K562 (cell line): ENCODE measurements at regions not wholly inside any gene's neighbourhood (a gene's known extent, or its start where the extent isn't known, plus 50 kb on each side); places are given as distances from the start of the nearest gene placed in this dataset.

Experiments used
- ATAC-seq: fragments of 200-7000 bp; cut with Tn5 transposase; 3 replicates; pipeline ENCODE4 v1.9.1; 2020; ENCODE audit warnings: moderate library complexity
- BruUV-seq: library from RNA; stranded (reverse); fragments of 400-500 nt; replicated peaks from 2 replicates; lab custom pipeline; 2021; lab: Mats Ljungman, UMichigan
- CTCF ChIA-PET: fragments of 300-600 bp; formaldehyde crosslinking; extraction: SDS; loops from one replicate; lab custom pipeline; 2021; ENCODE audit warnings: low intra/inter-chr PET ratio; lab: Yijun Ruan, JAX
- POLR2A ChIA-PET: fragments of 300-600, 350-650 bp; sonication (Branson Sonifier 250); formaldehyde crosslinking; extraction: SDS; loops from one replicate; lab custom pipeline; 2021; ENCODE audit warnings: antibody characterized with exemption, inconsistent platforms; lab: Yijun Ruan, JAX
- DNase-seq, 4 experiments: peaks; one replicate each; pipeline versions ENCODE4 v3.0.0 to v3.0.0-alpha.2; 2011 to 2018; ENCODE audit warnings: low spot score in 3 of 4, mixed read lengths in 3 of 4; ENCODE audit errors: extremely low read depth in 1 of 4
- FAIRE-seq: peaks from 2 replicates; lab custom pipeline; 2011; peaks lifted over from hg19 to GRCh38; lab: Jason Lieb, UNC
- H2AFZ ChIP-seq: 2 replicates; pipeline ENCODE4 v1.6.0; 2011; ENCODE audit warnings: low read depth, low read length, control low read depth, inconsistent platforms
- H3K27ac ChIP-seq: fragments of 200-600 bp; 3 replicates; pipeline ENCODE4 v1.8.0; 2011; ENCODE audit warnings: low read depth, mild to moderate bottlenecking, control low read depth, inconsistent platforms, low read length, moderate library complexity, mixed read lengths; ENCODE audit errors: extremely low read depth
- H3K27me3 ChIP-seq, 2 experiments: fragments of 300-600 bp in 1 of 2; 2 replicates in 1 of 2; 3 replicates in 1 of 2; pipeline versions ENCODE4 v1.6.0 to v1.8.0; 2011; ENCODE audit warnings: inconsistent platforms in 2 of 2, low read length in 2 of 2, mild to moderate bottlenecking in 1 of 2, mixed read lengths in 1 of 2, moderate library complexity in 1 of 2; ENCODE audit not compliant: control insufficient read depth in 2 of 2, insufficient read depth in 2 of 2
- H3K36me3 ChIP-seq: fragments of 300-600 bp; 3 replicates; pipeline ENCODE4 v1.8.0; 2011; ENCODE audit warnings: mild to moderate bottlenecking, low read length, inconsistent platforms; ENCODE audit not compliant: control insufficient read depth, insufficient read depth
- H3K4me1 ChIP-seq, 2 experiments: fragments of 200-600 bp in 1 of 2; replicated peaks in 1 of 2; 2 replicates in 1 of 2; 3 replicates in 1 of 2; pipeline versions ENCODE4 v1.5.1 to v1.8.0; 2011; ENCODE audit warnings: inconsistent platforms in 2 of 2, low read length in 2 of 2, mild to moderate bottlenecking in 1 of 2, mixed read lengths in 1 of 2, moderate library complexity in 1 of 2; ENCODE audit not compliant: control insufficient read depth in 2 of 2, insufficient read depth in 2 of 2
- H3K4me2 ChIP-seq: 2 replicates; pipeline ENCODE4 v1.6.1; 2011; ENCODE audit warnings: low read length, control low read depth, inconsistent platforms, mixed read lengths; ENCODE audit not compliant: insufficient read depth
- H3K4me3 ChIP-seq: fragments of 200-600 bp; sonication (generic), shearing (Covaris generic); 2 replicates; pipeline ENCODE4 v1.5.1; 2016; ENCODE audit warnings: control low read depth, inconsistent platforms
- H3K79me2 ChIP-seq: fragments of 200-600 bp; 3 replicates; pipeline ENCODE4 v1.8.0; 2011; ENCODE audit warnings: low read length, inconsistent platforms; ENCODE audit not compliant: control insufficient read depth, insufficient read depth
- H3K9ac ChIP-seq, 2 experiments: 2 replicates each; pipeline versions ENCODE4 v1.6.0 to v1.6.1; 2011; ENCODE audit warnings: low read depth in 2 of 2, low read length in 2 of 2, control low read depth in 1 of 2, inconsistent platforms in 1 of 2, mild to moderate bottlenecking in 1 of 2, mixed read lengths in 1 of 2; ENCODE audit not compliant: insufficient read depth in 1 of 2
- H3K9me1 ChIP-seq: one replicate; pipeline ENCODE4 v1.6.0; 2011; ENCODE audit warnings: inconsistent platforms, mild to moderate bottlenecking, low read length, moderate library complexity; ENCODE audit not compliant: control insufficient read depth, insufficient read depth
- H3K9me3 ChIP-seq: replicated peaks from 2 replicates; pipeline ENCODE4 v1.5.1; 2011; ENCODE audit warnings: low read depth, low read length, inconsistent platforms; ENCODE audit not compliant: control insufficient read depth, insufficient read depth
- H4K20me1 ChIP-seq: replicated peaks from 2 replicates; pipeline ENCODE4 v1.6.1; 2011; ENCODE audit warnings: low read length, inconsistent platforms, mixed read lengths; ENCODE audit not compliant: control insufficient read depth, insufficient read depth
- C11orf30 ChIP-seq: fragments of 450-650 bp; IDR thresholded peaks from 2 replicates; pipeline ENCODE4 v1.6.1; 2016; ENCODE audit warnings: low read depth, mild to moderate bottlenecking
- DACH1 ChIP-seq: fragments of 450-650 bp; IDR thresholded peaks from 2 replicates; pipeline ENCODE4 v1.6.1; 2018; ENCODE audit not compliant: partially characterized antibody
- MAFF ChIP-seq: IDR thresholded peaks from 2 replicates; pipeline ENCODE4 v1.6.1; 2012; ENCODE audit warnings: low read length, improper control_type of control experiment
- MAFG ChIP-seq: fragments of 450-650 bp; conservative IDR thresholded peaks from 2 replicates; pipeline ENCODE4 v1.6.1; 2016; ENCODE audit warnings: missing genetic modification characterization, missing compliant biosample characterization
- MAFK ChIP-seq: IDR thresholded peaks from 2 replicates; pipeline ENCODE4 v1.6.1; 2011; ENCODE audit warnings: low read length, improper control_type of control experiment
- TRIM28 ChIP-seq: fragments of 450-650 bp; IDR thresholded peaks from 2 replicates; pipeline ENCODE4 v1.6.1; 2017
- ZBED1 ChIP-seq: IDR thresholded peaks from 2 replicates; pipeline ENCODE4 v1.6.1; 2014
- ZNF316 ChIP-seq: fragments of 450-650 bp; IDR thresholded peaks from 2 replicates; pipeline ENCODE4 v1.6.1; 2016
- WGBS: fragments of 100-300 bp; shearing (Covaris generic); methylation state at CpG from one replicate; pipeline ENCODE4 v1.1.6; 2016; ENCODE audit warnings: low coverage, mixed read lengths; ENCODE audit not compliant: insufficient coverage; ENCODE audit errors: missing lambda C conversion rate; 5-methylcytosine and 5-hydroxymethylcytosine counted together
- in situ Hi-C: fragments of 300-500 bp; cut with MboI; formaldehyde crosslinking; loops from 4 replicates; pipeline ENCODE4 v1.15.0; 2018; ENCODE audit warnings: inconsistent platforms, mixed read lengths
- intact Hi-C: fragments of 100-400 bp; cut with micrococcal nuclease; formaldehyde crosslinking; loops from 2 replicates; pipeline ENCODE4 v1.14.2; 2022
- TF ChIP-seq, protein P1 (sequence below): fragments of 450-650 bp; IDR thresholded peaks from 2 replicates; pipeline ENCODE4 v1.6.1; 2016; ENCODE audit warnings: low read depth

DNA sequence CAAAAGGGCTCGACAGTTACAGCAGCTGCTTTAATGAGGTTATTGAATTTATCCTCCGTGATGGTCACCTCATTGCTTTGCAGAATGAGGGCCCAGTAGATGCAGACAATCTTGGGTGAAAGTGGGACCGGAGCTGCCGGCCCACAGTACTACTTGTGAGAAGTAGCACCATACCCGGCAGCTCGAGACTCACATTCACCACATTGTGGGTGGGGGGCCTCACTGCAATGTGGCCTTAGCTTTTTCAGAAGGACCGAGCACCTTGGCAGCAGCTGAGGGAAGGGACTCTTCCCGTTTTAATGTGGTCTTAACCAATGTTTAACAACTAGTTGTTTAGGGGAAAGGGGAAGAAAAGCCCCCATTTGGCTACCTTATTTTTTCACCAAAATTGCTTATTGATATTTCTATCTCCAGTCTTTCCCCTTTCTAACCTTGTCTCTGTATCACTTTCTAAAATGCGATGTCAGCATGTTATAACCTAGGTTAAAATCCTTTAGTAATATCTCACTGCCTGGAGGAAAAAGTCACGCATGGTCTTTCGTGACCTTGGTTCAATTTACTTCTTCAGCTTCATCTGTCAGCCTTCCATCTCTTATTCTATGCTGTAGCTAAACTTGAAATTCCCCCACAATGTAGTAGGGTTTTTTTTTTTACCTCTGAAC is 87.4 kb upstream of the PHYHIPL start:
- Histone ChIP-seq H3K36me3 (no peaks in the 10 kb centered on the region), H3K4me1 (no peaks in the 10 kb centered on the region), H3K27me3 (no peaks in the 10 kb centered on the region), H4K20me1 (no peaks in the 10 kb centered on the region), H3K9me3 (no peaks in the 10 kb centered on the region), H3K79me2 (no peaks in the 10 kb centered on the region), H2AFZ (no peak overlapping the region), H3K4me2 (no peak overlapping the region), H3K27ac (no peak overlapping the region), H3K9me1 (no peaks in the 10 kb centered on the region), H3K4me3 (no peak overlapping the region), H3K9ac (no peak overlapping the region)
- BruUV-seq = no TSS peak
- intact Hi-C loops = no loop called here
- TF ChIP-seq MAFF (peak; percentile 65), TRIM28 (no peak), ZBED1 (no peak), C11orf30 (peak; percentile 27; the same call in 1 of the 2 replicates), MAFK (peak; percentile 65), MAFG (tag) (peak; percentile 49; the same call in 1 of the 2 replicates), ZNF316 (peak; percentile 61; the same call in 1 of the 2 replicates), DACH1 (no peak)
- TF ChIP-seq, protein P1, sequence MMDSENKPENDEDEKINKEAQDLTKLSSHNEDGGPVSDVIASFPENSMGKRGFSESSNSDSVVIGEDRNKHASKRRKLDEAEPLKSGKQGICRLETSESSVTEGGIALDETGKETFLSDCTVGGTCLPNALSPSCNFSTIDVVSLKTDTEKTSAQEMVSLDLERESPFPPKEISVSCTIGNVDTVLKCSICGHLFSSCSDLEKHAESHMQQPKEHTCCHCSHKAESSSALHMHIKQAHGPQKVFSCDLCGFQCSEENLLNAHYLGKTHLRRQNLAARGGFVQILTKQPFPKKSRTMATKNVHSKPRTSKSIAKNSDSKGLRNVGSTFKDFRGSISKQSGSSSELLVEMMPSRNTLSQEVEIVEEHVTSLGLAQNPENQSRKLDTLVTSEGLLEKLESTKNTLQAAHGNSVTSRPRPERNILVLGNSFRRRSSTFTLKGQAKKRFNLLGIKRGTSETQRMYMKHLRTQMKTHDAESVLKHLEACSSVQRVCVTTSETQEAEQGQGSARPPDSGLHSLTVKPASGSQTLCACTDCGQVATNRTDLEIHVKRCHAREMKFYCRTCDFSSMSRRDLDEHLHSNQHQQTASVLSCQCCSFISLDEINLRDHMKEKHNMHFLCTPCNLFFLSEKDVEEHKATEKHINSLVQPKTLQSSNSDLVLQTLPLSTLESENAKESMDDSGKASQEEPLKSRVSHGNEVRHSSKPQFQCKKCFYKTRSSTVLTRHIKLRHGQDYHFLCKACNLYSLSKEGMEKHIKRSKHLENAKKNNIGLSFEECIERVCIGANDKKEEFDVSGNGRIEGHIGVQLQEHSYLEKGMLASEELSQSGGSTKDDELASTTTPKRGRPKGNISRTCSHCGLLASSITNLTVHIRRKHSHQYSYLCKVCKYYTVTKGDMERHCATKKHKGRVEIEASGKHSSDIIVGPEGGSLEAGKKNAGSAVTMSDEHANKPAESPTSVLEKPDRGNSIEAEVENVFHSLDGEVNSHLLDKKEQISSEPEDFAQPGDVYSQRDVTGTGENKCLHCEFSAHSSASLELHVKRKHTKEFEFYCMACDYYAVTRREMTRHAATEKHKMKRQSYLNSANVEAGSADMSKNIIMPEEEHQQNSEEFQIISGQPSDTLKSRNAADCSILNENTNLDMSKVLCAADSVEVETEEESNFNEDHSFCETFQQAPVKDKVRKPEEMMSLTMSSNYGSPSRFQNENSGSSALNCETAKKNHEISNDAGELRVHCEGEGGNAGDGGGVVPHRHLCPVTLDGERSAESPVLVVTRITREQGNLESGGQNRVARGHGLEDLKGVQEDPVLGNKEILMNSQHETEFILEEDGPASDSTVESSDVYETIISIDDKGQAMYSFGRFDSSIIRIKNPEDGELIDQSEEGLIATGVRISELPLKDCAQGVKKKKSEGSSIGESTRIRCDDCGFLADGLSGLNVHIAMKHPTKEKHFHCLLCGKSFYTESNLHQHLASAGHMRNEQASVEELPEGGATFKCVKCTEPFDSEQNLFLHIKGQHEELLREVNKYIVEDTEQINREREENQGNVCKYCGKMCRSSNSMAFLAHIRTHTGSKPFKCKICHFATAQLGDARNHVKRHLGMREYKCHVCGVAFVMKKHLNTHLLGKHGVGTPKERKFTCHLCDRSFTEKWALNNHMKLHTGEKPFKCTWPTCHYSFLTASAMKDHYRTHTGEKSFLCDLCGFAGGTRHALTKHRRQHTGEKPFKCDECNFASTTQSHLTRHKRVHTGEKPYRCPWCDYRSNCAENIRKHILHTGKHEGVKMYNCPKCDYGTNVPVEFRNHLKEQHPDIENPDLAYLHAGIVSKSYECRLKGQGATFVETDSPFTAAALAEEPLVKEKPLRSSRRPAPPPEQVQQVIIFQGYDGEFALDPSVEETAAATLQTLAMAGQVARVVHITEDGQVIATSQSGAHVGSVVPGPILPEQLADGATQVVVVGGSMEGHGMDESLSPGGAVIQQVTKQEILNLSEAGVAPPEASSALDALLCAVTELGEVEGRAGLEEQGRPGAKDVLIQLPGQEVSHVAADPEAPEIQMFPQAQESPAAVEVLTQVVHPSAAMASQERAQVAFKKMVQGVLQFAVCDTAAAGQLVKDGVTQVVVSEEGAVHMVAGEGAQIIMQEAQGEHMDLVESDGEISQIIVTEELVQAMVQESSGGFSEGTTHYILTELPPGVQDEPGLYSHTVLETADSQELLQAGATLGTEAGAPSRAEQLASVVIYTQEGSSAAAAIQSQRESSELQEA = no peak
- FAIRE-seq (no peak), DNase-seq (no peak), ATAC-seq (no peak)
- ChIA-PET CTCF (no interaction called here), POLR2A (no interaction called here)
- in situ Hi-C loops = no loop called here
- under 1% methylated on average over 11 of the region's 11 CpGs for WGBS
